ENCODE measurements at regions not wholly inside any gene's neighbourhood (a gene's known extent, or its start where the extent isn't known, plus 50 kb on each side); places are given as distances from the start of the nearest gene placed in this dataset.
"Not testable (repeated sequence)": the region's sequence is repeated elsewhere in the genome, so short reads cannot be mapped to it uniquely, and the experiment has no call there.

DNA sequence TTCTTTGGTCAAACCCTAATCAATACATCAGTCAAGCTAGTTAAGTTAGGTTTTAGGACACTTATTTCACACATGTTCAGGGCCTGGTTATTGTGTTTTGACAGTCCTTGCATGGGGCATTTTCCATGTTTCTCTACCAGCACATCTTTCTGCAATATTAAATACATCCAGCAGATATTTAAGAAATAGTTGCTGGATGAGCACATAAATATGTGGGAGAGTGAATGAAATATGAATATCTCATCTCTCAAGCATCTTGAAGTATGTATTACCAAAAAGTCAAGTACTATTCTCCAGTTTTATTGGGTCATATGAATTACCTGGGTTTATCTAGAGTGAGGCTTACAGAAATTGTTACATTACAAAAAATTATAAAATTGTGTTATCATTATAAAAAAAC, 621.9 kb upstream of the GJE1 start:
- intact Hi-C loops (cut with micrococcal nuclease) = loop anchor here (2.0 to 5.0 kb wide), 2 partner anchors 28 to 44 kb away; no protein-coding TSS in a partner anchor

DNA sequence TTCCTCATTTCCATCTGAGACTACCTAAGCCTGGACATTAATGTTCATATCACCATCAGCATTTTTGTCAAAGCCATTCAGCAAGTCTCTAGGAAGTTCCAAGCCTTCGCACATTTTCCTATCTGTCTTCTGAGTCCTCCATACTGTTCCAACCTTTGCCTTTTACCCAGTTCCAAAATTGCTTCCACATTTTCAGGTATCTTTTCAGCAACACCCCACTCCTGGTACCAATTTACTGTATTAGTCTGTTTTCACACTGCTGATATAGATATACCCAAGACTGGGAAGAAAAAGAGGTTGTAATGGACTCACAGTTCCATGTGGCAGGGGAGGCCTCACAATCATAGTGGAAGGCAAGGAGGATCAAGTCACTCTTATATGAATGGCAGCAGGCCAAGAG, 626.7 kb upstream of the GJE1 start:
- intact Hi-C loops (cut with micrococcal nuclease) = not testable (repeated sequence)

- intact Hi-C loops (cut with micrococcal nuclease) = not testable (repeated sequence)
Observed at GRCh38 chr6:141504318-141504717, 628.4 kb upstream of the GJE1 start.

DNA sequence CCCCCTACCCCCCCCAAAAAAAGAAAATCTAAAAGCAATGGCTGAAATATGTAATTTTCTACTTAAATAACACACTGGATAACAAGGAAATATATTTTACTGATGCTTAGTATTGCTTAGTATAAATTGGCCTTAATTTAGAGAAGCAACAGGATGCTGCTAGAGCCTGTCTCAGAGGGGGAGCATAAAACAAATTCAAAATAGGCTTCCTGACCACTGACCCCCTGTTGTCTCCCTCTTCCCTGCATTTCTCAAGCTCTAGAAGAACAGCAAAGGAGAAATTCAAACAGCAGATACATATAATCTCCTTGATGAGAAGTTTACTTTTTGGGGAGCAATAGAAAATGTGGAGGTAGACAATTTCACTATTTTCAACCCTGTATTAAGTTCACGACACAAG, 631.1 kb upstream of the GJE1 start:
- intact Hi-C loops (cut with micrococcal nuclease) = no loop called here

- intact Hi-C loops (cut with micrococcal nuclease) = no loop called here
Observed at GRCh38 chr6:141498977-141499376, 633.7 kb upstream of the GJE1 start.

DNA sequence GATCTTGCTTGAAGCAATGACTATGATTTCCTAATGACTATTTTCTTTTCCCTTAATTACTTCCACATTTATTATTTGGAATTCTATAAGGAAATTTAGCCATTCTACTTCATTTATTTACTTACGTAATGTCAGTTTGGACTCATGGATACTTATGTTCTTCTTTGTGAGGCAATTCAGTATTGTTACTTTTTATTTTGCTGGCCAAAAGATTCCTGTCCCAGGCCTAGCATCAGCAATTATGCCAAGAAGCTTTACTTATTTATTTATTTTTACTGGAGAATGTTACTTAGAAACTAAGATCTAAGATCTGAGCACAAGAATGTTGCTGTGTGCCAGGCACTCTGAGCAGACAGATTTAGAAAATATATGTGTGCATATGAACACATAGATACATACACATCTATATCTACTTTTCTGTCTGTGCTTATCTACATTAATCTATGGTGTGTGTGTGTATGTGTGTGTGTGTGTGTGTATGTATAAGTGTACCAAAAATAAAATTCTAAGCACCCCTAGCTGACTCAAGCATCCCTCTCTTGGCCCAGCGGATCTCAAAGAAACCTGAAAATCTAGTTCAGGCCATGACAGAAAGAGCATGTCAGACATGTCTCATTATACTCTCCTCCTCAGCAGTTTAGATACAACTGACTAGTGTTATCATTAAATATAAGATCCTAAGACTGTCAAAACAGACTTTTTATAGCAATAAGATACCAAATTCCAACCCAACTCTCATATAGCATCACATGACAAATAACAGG, 640.0 kb upstream of the GJE1 start:
- intact Hi-C loops (cut with micrococcal nuclease) = no loop called here

DNA sequence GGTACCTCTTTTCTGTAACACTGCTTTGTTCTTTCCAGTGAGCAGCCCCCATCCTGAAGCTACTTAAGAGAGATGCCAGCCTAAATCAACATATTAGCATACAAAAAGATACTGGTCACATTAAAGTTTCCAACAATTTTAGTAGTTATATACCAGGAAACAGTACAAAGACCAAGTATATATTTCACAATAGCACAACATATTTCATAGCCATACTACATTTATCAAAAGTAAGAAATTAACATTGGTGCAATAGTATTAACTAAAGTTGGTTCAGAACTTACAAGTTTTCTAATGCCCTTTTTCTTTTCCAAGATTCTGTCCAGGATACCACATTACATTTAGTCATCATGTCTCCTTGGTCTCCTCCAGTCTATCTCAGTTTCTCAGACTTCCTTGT, 641.0 kb upstream of the GJE1 start:
- intact Hi-C loops (cut with micrococcal nuclease) = no loop called here

DNA sequence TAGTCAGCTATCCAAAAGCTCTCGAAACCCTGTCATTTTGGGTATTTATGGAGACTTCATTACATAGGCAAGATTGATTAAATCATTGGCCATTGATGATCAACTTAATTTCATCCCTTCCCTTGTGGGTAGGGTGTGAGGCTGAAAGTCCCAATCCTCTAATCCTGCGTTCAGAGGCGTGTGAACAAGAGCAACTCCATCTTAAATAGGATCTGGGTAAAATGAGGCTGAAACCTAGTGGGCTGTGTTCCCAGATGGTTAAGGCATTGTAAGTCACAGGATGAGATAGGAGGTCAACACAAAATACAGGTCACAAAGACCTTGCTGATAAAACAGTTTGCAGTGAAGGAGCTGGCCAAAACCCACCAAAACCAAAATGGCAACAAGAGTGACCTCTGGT, 641.7 kb upstream of the GJE1 start:
- intact Hi-C loops (cut with micrococcal nuclease) = no loop called here

DNA sequence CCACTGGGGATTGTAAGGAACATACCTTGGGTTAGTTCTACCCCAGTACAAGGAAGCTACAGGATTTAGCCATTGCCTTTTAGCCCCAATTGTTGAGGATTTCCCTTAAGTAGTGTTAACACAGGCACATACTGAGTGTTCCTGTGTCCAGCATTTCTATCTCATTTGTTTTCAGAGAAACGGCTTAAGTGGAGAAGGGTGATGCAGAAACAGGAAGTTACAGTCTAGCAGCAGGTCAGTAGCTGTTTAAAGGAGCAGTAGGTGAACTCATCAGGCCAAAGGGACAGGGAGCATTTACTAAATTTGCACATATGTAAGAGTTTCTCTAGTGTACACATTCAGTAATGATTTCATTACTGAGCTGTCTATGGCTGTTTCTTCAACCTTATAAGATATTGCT, 644.2 kb upstream of the GJE1 start:
- intact Hi-C loops (cut with micrococcal nuclease) = loop anchor here (10.0 kb wide), 1 partner anchor 904 kb away; no protein-coding TSS in a partner anchor

GRCh38 chr6:141486942-141487341, 645.8 kb upstream of the GJE1 start:
- intact Hi-C loops (cut with micrococcal nuclease) = loop anchor here (10.0 kb wide), 1 partner anchor 902 kb away; no protein-coding TSS in a partner anchor

GRCh38 chr6:141484711-141485110, 648.0 kb upstream of the GJE1 start:
- intact Hi-C loops (cut with micrococcal nuclease) = loop anchor here (10.0 kb wide), 1 partner anchor 900 kb away; no protein-coding TSS in a partner anchor

DNA sequence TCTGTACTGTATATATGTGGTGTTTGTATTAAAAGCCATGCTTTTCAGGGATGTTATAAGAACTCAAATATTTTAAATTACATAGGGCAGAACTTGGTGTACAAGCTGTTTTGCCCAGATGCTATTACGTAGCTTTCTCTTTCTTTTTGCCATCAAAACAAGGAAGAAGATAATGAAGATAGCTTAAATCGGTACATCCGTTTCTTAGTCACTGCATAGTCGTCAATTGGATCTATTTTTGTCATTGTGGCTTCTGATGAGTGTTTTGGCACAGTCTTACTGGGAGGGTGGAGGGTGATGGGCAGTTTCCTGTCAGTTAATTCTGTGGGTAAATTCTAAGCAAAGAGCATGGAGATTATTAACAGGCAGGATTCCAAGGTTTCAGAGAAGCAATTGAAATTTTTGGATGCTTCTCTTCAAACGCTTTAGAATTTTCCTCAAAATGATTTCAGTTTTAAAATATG, 649.1 kb upstream of the GJE1 start:
- intact Hi-C loops (cut with micrococcal nuclease) = loop anchor here (1.0 to 10.0 kb wide), 6 partner anchors 19 to 899 kb away; partner anchors contain the start of genes NMBR and VTA1

- intact Hi-C loops (cut with micrococcal nuclease) = loop anchor here (1.0 to 10.0 kb wide), 6 partner anchors 19 to 898 kb away; partner anchors contain the start of genes NMBR and VTA1
Observed at GRCh38 chr6:141482796-141483597, 649.7 kb upstream of the GJE1 start.

DNA sequence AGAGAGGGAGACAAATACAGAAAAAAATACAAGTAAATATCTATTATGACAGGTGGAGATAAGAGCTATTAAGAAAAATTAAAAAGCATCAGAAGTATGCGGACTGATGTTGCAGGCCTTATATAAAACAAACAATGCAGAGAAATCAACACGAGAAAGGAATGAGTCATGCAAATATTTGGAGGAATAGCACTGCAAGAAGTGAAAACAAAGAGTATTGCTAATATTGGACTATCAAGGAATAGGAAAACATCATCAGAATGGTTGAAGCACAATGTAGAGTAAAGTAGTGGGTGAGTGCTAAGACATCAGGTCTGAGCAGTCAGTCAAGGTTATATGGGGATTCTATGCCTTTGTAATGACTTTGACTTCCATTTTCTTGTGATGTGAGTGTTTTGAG, 657.5 kb upstream of the GJE1 start:
- intact Hi-C loops (cut with micrococcal nuclease) = no loop called here

DNA sequence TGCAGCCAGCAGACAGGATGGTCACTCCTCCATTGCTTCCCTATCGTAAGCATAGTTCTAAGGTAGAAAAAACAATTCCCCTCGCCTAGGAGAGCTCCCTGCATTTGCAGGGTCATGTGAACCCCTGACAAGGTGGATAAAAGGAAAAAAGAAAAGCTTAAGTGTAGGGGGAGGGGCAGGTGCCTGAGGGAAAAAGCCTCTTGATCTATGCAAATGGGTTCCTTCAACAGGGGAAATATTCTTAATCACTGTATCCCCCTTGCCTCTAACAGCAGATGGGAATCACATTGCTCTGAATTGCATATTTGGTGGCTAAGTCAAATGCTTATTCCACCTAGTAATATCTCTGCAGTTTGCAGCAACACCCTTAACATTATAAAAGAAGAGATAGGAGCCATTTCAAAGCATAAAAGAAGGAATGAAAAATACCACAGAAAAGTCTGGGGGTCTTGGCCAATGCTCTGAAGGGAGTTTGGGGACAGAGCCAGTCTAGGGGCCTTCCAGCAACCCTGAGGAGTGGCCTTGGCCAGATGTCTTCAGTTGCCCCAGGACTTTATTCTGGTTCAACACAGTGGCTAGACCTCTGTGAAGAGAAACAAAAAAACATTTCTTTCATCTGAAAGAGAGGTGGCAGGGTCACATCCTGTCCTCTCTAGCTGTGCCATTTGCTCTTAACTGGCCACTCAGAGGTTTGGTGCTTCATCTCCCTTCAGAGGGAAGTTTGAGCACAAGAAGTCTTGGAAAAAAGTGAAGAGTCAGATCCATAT, 660.4 kb upstream of the GJE1 start:
- intact Hi-C loops (cut with micrococcal nuclease) = no loop called here

DNA sequence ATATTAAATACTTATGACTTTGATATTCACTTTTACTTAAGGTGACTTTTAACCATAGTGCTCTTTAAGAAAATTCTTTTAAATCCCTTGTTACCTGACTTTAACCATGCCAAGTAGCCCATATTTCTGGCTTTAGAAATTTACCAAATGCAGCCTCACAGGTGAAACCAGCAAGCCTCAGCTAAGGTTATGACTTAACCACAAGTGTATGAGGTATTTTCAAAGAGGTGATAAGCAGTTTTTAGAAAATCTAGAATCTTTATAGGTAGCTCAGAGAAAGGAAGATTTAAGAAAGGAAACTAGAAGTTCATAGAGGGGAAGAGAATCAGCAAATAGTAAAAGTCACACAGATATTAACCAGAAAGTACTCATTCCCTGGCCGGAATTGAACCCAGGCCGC, 661.9 kb upstream of the GJE1 start:
- intact Hi-C loops (cut with micrococcal nuclease) = no loop called here

DNA sequence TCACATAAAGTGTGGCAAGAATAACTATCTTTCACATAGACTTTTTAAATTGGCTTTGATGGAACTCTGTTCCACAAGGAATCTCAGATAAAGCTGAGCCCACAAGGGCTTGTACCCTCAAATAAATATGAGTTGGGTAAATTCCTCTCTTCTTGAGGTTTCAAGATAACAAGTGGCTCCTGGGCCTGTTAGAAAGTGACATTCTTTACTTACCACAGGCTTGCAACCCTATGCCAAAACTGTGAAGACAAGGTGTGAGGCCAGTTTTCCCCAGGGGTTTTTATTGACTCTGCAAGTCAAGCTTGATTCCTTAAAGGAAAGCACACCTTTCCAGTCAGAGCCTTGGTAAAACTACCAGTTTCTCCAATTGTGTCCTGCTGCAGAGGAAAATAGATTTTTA, 664.8 kb upstream of the GJE1 start:
- intact Hi-C loops (cut with micrococcal nuclease) = loop anchor here (5.0 kb wide), 1 partner anchor 44 kb away; no protein-coding TSS in a partner anchor

- intact Hi-C loops (cut with micrococcal nuclease) = loop anchor here (5.0 kb wide), 1 partner anchor 45 kb away; no protein-coding TSS in a partner anchor
Observed at GRCh38 chr6:141467041-141467440, 665.7 kb upstream of the GJE1 start.

- intact Hi-C loops (cut with micrococcal nuclease) = loop anchor here (1.0 to 5.0 kb wide), 2 partner anchors 18 to 47 kb away; no protein-coding TSS in a partner anchor
Observed at GRCh38 chr6:141464896-141465295, 667.8 kb upstream of the GJE1 start.

GRCh38 chr6:141464490-141464889, 668.2 kb upstream of the GJE1 start:
- intact Hi-C loops (cut with micrococcal nuclease) = loop anchor here (1.0 kb wide), 1 partner anchor 19 kb away; no protein-coding TSS in a partner anchor

Data from T-helper 2 cell treated with Interferon-gamma antibody and Interleukin-4, amounts not matched to agents 100 ng/mL and 5 ng/mL, for 36 hours (primary cell).